Adrenal gland (tissue), 5 donors: ENCODE measurements at regions not wholly inside any gene's neighbourhood (a gene's known extent, or its start where the extent isn't known, plus 50 kb on each side); places are given as distances from the start of the nearest gene placed in this dataset.

Experiments used
- POLR2A ChIP-seq, 2 donors: fragments of 450-650 bp; IDR thresholded peaks; one replicate each; pipeline ENCODE4 v1.6.1; 2017; ENCODE audit warnings: antibody characterized with exemption in 2 of 2, mild to moderate bottlenecking in 2 of 2, moderate library complexity in 1 of 2
- TF ChIP-seq, protein P1 (sequence below), 6 experiments: fragments of 450-650 bp in 4 of 6; fragments of 200-600 bp in 2 of 6; sonication (generic) in 1 of 6; IDR thresholded peaks; 1 replicate in 5 of 6; 2 replicates in 1 of 6; pipeline versions ENCODE4 v1.5.1 to v1.8.0; 2016 to 2021; ENCODE audit warnings: antibody characterized with exemption in 6 of 6, mild to moderate bottlenecking in 2 of 6, moderate library complexity in 1 of 6
- donor health status: DM: no; HTN: no; CAD: no.

DNA sequence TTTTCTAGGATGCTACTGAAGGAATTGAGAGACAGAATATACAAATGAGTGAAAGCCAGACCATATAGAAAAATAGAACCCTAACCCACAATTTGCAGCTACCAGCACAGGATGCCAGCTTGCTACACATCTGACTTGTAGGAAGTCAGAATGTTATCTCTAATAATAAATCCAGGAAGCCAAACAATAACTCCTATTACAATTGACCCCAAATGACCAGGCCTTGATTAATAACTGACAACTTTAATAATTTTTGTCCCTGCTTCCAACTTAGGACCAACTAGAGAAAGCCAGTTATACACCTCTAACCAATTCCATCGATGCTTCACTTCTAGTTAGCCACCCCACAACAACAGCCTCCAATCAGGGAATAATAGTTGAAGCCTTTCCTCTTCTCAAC, 193.4 kb downstream of the CASP12 start:
- TF ChIP-seq, protein P1, sequence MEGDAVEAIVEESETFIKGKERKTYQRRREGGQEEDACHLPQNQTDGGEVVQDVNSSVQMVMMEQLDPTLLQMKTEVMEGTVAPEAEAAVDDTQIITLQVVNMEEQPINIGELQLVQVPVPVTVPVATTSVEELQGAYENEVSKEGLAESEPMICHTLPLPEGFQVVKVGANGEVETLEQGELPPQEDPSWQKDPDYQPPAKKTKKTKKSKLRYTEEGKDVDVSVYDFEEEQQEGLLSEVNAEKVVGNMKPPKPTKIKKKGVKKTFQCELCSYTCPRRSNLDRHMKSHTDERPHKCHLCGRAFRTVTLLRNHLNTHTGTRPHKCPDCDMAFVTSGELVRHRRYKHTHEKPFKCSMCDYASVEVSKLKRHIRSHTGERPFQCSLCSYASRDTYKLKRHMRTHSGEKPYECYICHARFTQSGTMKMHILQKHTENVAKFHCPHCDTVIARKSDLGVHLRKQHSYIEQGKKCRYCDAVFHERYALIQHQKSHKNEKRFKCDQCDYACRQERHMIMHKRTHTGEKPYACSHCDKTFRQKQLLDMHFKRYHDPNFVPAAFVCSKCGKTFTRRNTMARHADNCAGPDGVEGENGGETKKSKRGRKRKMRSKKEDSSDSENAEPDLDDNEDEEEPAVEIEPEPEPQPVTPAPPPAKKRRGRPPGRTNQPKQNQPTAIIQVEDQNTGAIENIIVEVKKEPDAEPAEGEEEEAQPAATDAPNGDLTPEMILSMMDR (IDR thresholded peaks at IDR 0.05): no peak
- TF ChIP-seq POLR2A (IDR thresholded peaks at IDR 0.05): no peak
